ENCODE measurements at regions not wholly inside any gene's neighbourhood (a gene's known extent, or its start where the extent isn't known, plus 50 kb on each side); places are given as distances from the start of the nearest gene placed in this dataset.

DNA sequence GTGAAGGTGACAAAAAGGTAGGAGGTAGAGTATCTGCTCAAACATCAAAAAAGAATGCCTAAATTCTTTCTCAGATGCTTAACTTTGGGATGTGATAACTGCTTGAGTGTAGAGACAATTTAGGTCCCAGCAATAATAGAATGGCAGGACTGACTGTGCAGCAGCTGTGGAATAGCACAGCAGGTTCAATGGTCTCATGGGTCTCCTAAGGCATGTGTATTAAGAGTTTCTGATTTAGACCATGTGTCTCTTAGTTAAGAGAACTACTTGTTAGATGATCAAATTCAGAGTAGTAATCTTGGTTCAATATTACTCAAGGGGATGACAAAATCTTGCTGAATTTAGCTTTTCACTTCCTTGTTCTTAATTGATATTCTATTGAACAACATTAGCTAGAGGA lies 72.0 kb downstream of the ALX1 start:
- Histone ChIP-seq H3K36me3 (ENCODE audit: insufficient read depth, low read depth, low read length) (no peaks in the 10 kb centered on the region), H3K9me3 (ENCODE audit: insufficient read depth, low read depth, low read length) (no peaks in the 10 kb centered on the region), H3K4me3 (ENCODE audit: low read length) (no peak overlapping the region), H3K27ac (ENCODE audit: low read length) (no peak overlapping the region), H3K4me1 (ENCODE audit: insufficient read depth, low read length) (peaks cover 6% of the 10 kb centered on the region; the same call in 1 of the 2 replicates), H3K9ac (ENCODE audit: low read depth, low read length) (no peak overlapping the region), H3K27me3 (ENCODE audit: insufficient read depth, low read length) (no peaks in the 10 kb centered on the region)

GRCh38 chr12:85356596-85357385 lies 76.8 kb downstream of the ALX1 start:
- H3K4me3 ChIP-seq (ENCODE audit: low read length), result no peak overlapping the region
- no peaks in the 10 kb centered on the region for H3K9me3 ChIP-seq (ENCODE audit: insufficient read depth, low read depth, low read length)
- H3K27ac ChIP-seq (ENCODE audit: low read length), result no peak overlapping the region
- no peaks in the 10 kb centered on the region for H3K27me3 ChIP-seq (ENCODE audit: insufficient read depth, low read length)
- peaks cover 10% of the 10 kb centered on the region; the same call in 1 of the 2 replicates for H3K4me1 ChIP-seq (ENCODE audit: insufficient read depth, low read length)
- H3K9ac ChIP-seq (ENCODE audit: low read depth, low read length), result no peak overlapping the region
- H3K36me3 ChIP-seq (ENCODE audit: insufficient read depth, low read depth, low read length), result no peaks in the 10 kb centered on the region

DNA sequence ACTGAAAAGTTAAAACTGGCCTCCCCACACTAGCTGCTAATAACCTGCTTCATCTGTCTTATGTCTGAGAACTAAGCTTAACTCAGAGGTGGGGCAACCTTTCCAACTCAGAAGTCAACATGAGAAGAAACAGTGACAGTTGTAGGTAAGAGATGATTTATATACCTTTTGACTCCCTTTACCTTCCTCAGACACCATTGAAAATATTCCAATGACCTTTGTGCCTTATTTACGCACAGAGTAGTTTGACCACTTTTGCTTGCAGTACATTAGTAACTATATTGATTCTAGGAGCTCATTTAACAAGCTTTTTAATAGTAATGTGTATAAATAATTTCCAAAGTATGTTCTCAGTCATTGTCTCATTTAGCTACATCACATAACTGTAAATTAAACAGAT lies 77.6 kb downstream of the ALX1 start:
- H3K27me3 ChIP-seq (ENCODE audit: insufficient read depth, low read length), result no peaks in the 10 kb centered on the region
- no peak overlapping the region for H3K9ac ChIP-seq (ENCODE audit: low read depth, low read length)
- peaks cover 10% of the 10 kb centered on the region; the same call in 1 of the 2 replicates for H3K4me1 ChIP-seq (ENCODE audit: insufficient read depth, low read length)
- H3K27ac ChIP-seq (ENCODE audit: low read length), result no peak overlapping the region
- no peak overlapping the region for H3K4me3 ChIP-seq (ENCODE audit: low read length)
- H3K36me3 ChIP-seq (ENCODE audit: insufficient read depth, low read depth, low read length), result no peaks in the 10 kb centered on the region
- H3K9me3 ChIP-seq (ENCODE audit: insufficient read depth, low read depth, low read length), result no peaks in the 10 kb centered on the region

DNA sequence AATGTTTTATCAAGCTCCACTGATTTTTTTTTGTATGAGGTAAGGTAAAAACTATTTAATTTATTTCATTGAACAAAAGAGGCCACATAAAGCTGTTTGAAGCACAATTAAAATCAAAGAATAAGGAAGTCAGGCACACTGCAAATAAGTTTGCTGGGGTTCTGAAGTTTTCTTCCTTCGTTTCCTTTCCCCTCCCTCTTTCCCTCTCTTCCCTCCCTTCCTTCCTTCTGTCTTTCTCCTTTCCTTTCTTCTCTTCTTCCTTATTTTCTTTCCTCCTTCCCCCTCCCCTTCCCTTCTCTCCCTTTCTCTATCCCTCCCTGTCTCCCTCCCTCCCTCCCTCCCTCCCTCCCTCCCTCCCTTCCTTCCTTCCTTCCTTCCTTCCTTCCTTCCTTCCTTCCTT lies 78.7 kb downstream of the ALX1 start:
- Histone ChIP-seq H3K9me3 (ENCODE audit: insufficient read depth, low read depth, low read length) (no peaks in the 10 kb centered on the region), H3K36me3 (ENCODE audit: insufficient read depth, low read depth, low read length) (no peaks in the 10 kb centered on the region), H3K27ac (ENCODE audit: low read length) (no peak overlapping the region), H3K27me3 (ENCODE audit: insufficient read depth, low read length) (no peaks in the 10 kb centered on the region), H3K4me1 (ENCODE audit: insufficient read depth, low read length) (peaks cover 10% of the 10 kb centered on the region; the same call in 1 of the 2 replicates), H3K9ac (ENCODE audit: low read depth, low read length) (no peak overlapping the region), H3K4me3 (ENCODE audit: low read length) (no peak overlapping the region)

DNA sequence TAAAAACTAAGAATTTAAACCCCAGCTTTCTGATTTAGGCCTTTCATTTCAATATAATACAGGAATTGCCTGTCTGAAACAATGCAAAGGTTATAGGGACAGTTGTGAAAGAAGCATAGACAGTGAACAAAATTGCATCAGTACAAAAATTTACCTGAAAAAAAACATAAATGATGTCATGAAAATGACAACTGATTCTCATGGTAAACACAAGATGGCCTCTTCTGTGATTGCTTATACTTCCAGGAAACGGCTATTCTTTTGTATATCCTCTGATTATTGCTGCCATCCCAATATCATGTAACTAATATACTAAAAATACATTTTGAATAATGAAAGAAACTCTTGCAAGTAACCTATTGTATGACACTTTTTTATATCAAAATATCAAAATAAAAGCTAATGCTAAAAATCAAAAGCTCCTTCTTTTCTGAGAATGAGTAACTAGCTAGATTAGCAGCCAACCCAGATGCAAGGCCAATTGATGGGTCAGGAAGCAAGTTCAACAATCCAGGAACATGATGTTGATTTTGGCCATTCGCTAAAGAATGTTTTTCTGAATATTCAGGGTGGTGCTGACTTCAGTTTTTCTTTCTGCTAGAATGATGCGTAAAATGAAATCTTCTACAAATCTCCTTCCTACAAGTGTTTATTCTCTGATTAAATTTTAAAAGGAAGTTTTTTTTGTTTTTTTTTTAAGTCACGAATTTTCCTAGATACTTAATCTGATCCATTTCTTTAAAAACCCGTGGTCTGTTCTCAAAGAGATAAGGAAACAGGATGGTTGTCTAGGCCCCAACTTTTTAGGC lies 83.6 kb downstream of the ALX1 start:
- Histone ChIP-seq H3K36me3 (ENCODE audit: insufficient read depth, low read depth, low read length) (no peaks in the 10 kb centered on the region), H3K9me3 (ENCODE audit: insufficient read depth, low read depth, low read length) (no peaks in the 10 kb centered on the region), H3K27ac (ENCODE audit: low read length) (no peak overlapping the region), H3K4me3 (ENCODE audit: low read length) (no peak overlapping the region), H3K9ac (ENCODE audit: low read depth, low read length) (no peak overlapping the region), H3K4me1 (ENCODE audit: insufficient read depth, low read length) (no peaks in the 10 kb centered on the region), H3K27me3 (ENCODE audit: insufficient read depth, low read length) (no peaks in the 10 kb centered on the region)

DNA sequence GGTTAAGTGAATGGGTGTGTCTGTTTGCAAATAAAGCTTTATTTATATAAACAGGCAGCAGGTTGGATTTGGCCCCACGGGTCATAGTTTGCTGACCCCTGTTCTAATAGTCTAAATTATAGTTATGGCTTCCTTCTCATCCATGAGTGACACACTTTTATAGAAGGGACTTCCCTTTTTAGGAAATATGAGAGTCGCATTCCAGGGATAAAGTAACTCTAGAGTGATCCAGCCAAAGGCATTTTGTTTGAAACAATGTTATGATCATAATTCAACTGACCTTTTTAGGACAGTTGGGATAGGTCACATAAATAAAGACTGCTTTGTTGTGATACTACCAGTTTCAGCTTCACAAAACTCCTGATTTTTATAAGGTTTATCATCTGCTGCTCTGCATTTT lies 87.9 kb downstream of the ALX1 start:
- H3K27me3 ChIP-seq (ENCODE audit: insufficient read depth, low read length), result no peaks in the 10 kb centered on the region

GRCh38 chr12:85369365-85370154 lies 89.5 kb downstream of the ALX1 start:
- Histone ChIP-seq H3K4me3 (ENCODE audit: low read length) (no peak overlapping the region), H3K27ac (ENCODE audit: low read length) (no peak overlapping the region), H3K9me3 (ENCODE audit: insufficient read depth, low read depth, low read length) (no peaks in the 10 kb centered on the region)

More for the DNA sequence above, 87.9 kb downstream of the ALX1 start:
- H3K4me1 ChIP-seq (ENCODE audit: insufficient read depth, low read length), result no peaks in the 10 kb centered on the region
- no peaks in the 10 kb centered on the region for H3K9me3 ChIP-seq (ENCODE audit: insufficient read depth, low read depth, low read length)
- no peak overlapping the region for H3K9ac ChIP-seq (ENCODE audit: low read depth, low read length)
- H3K36me3 ChIP-seq (ENCODE audit: insufficient read depth, low read depth, low read length), result no peaks in the 10 kb centered on the region
- H3K27ac ChIP-seq (ENCODE audit: low read length), result no peak overlapping the region
- no peak overlapping the region for H3K4me3 ChIP-seq (ENCODE audit: low read length)

GRCh38 chr12:85373045-85373444 lies 93.0 kb downstream of the ALX1 start:
- Histone ChIP-seq H3K4me3 (ENCODE audit: low read length) (no peak overlapping the region), H3K9me3 (ENCODE audit: insufficient read depth, low read depth, low read length) (no peaks in the 10 kb centered on the region), H3K27me3 (ENCODE audit: insufficient read depth, low read length) (no peaks in the 10 kb centered on the region), H3K36me3 (ENCODE audit: insufficient read depth, low read depth, low read length) (no peaks in the 10 kb centered on the region), H3K4me1 (ENCODE audit: insufficient read depth, low read length) (no peaks in the 10 kb centered on the region), H3K9ac (ENCODE audit: low read depth, low read length) (no peak overlapping the region), H3K27ac (ENCODE audit: low read length) (no peak overlapping the region)

More at GRCh38 chr12:85369365-85370154, 89.5 kb downstream of the ALX1 start:
- no peaks in the 10 kb centered on the region for H3K4me1 ChIP-seq (ENCODE audit: insufficient read depth, low read length)
- H3K9ac ChIP-seq (ENCODE audit: low read depth, low read length), result no peak overlapping the region
- H3K27me3 ChIP-seq (ENCODE audit: insufficient read depth, low read length), result no peaks in the 10 kb centered on the region
- H3K36me3 ChIP-seq (ENCODE audit: insufficient read depth, low read depth, low read length), result no peaks in the 10 kb centered on the region

GRCh38 chr12:85374981-85375380 lies 95.0 kb downstream of the ALX1 start:
- H3K4me1 ChIP-seq (ENCODE audit: insufficient read depth, low read length), result no peaks in the 10 kb centered on the region
- H3K4me3 ChIP-seq (ENCODE audit: low read length), result no peak overlapping the region

GRCh38 chr12:85385406-85385805 lies 105.4 kb downstream of the ALX1 start:
- no peaks in the 10 kb centered on the region for H3K9me3 ChIP-seq (ENCODE audit: insufficient read depth, low read depth, low read length)
- no peak overlapping the region for H3K9ac ChIP-seq (ENCODE audit: low read depth, low read length)
- no peaks in the 10 kb centered on the region for H3K36me3 ChIP-seq (ENCODE audit: insufficient read depth, low read depth, low read length)
- H3K27ac ChIP-seq (ENCODE audit: low read length), result no peak overlapping the region
- no peaks in the 10 kb centered on the region for H3K4me1 ChIP-seq (ENCODE audit: insufficient read depth, low read length)
- H3K27me3 ChIP-seq (ENCODE audit: insufficient read depth, low read length), result no peaks in the 10 kb centered on the region
- H3K4me3 ChIP-seq (ENCODE audit: low read length), result no peak overlapping the region

More at GRCh38 chr12:85374981-85375380, 95.0 kb downstream of the ALX1 start:
- H3K9me3 ChIP-seq (ENCODE audit: insufficient read depth, low read depth, low read length), result no peaks in the 10 kb centered on the region
- no peaks in the 10 kb centered on the region for H3K36me3 ChIP-seq (ENCODE audit: insufficient read depth, low read depth, low read length)
- no peak overlapping the region for H3K9ac ChIP-seq (ENCODE audit: low read depth, low read length)
- no peak overlapping the region for H3K27ac ChIP-seq (ENCODE audit: low read length)
- H3K27me3 ChIP-seq (ENCODE audit: insufficient read depth, low read length), result no peaks in the 10 kb centered on the region

GRCh38 chr12:85390266-85390665 lies 110.2 kb downstream of the ALX1 start:
- no peak overlapping the region for H3K4me3 ChIP-seq (ENCODE audit: low read length)
- H3K4me1 ChIP-seq (ENCODE audit: insufficient read depth, low read length), result no peaks in the 10 kb centered on the region
- H3K9ac ChIP-seq (ENCODE audit: low read depth, low read length), result no peak overlapping the region
- no peaks in the 10 kb centered on the region for H3K36me3 ChIP-seq (ENCODE audit: insufficient read depth, low read depth, low read length)
- H3K27me3 ChIP-seq (ENCODE audit: insufficient read depth, low read length), result no peaks in the 10 kb centered on the region
- no peaks in the 10 kb centered on the region for H3K9me3 ChIP-seq (ENCODE audit: insufficient read depth, low read depth, low read length)
- H3K27ac ChIP-seq (ENCODE audit: low read length), result no peak overlapping the region

Measured in iPS-20b (cell line).